ENCODE measurements at regions not wholly inside any gene's neighbourhood (a gene's known extent, or its start where the extent isn't known, plus 50 kb on each side); places are given as distances from the start of the nearest gene placed in this dataset.

- TF ChIP-seq CTCF (IDR thresholded peaks at IDR 0.05), result no peak
- TF ChIP-seq POLR2A (IDR thresholded peaks at IDR 0.05), result no peak
These were observed 762.6 kb downstream of the MRPL39 start for GRCh38 chr21:24844671-24845070.
